ENCODE measurements at regions not wholly inside any gene's neighbourhood (a gene's known extent, or its start where the extent isn't known, plus 50 kb on each side); places are given as distances from the start of the nearest gene placed in this dataset.

GRCh38 chrX:65610481-65610880 lies 57.0 kb upstream of the MSN start:
- no peak overlapping the region for H3K4me2 ChIP-seq (ENCODE audit: low read depth, low read length, poor library complexity, severe bottlenecking)
- H3K27me3 ChIP-seq (ENCODE audit: low read length): no peaks in the 10 kb centered on the region
- H3K9me3 ChIP-seq (ENCODE audit: insufficient read depth, low read length): no peaks in the 10 kb centered on the region
- H3K9ac ChIP-seq (ENCODE audit: low read length): no peak overlapping the region
- H3K36me3 ChIP-seq (ENCODE audit: low read length): no peaks in the 10 kb centered on the region
- no peaks in the 10 kb centered on the region for H3K9me2 ChIP-seq (replicated peaks; ENCODE audit: insufficient read depth, low read length)
- no peaks in the 10 kb centered on the region for H3F3A ChIP-seq (ENCODE audit: insufficient read depth)
- no peaks in the 10 kb centered on the region for H3K79me2 ChIP-seq (ENCODE audit: insufficient read depth, low read length)
- H3K27ac ChIP-seq (ENCODE audit: low read depth, low read length): no peak overlapping the region
- no peak for TF ChIP-seq CTCF (IDR thresholded peaks at IDR 0.05; ENCODE audit: insufficient read depth, low read length, poor library complexity, severe bottlenecking)
- TF ChIP-seq EZH2phosphoT487 (conservative IDR thresholded peaks at IDR 0.05; ENCODE audit: low read length): no peak
- no peaks in the 10 kb centered on the region for H4K20me1 ChIP-seq (ENCODE audit: low read depth, low read length)
- no peak overlapping the region for H3K4me3 ChIP-seq (ENCODE audit: insufficient read depth, low read length, poor library complexity, severe bottlenecking)
- H2AFZ ChIP-seq (ENCODE audit: low read depth, low read length, severe bottlenecking): no peak overlapping the region

GRCh38 chrX:65610040-65610439 lies 57.4 kb upstream of the MSN start:
- Histone ChIP-seq H3K27me3 (ENCODE audit: low read length) (no peaks in the 10 kb centered on the region), H3K9me3 (ENCODE audit: insufficient read depth, low read length) (no peaks in the 10 kb centered on the region), H4K20me1 (ENCODE audit: low read depth, low read length) (no peaks in the 10 kb centered on the region), H3K4me2 (ENCODE audit: low read depth, low read length, poor library complexity, severe bottlenecking) (no peak overlapping the region), H3K9ac (ENCODE audit: low read length) (no peak overlapping the region), H3K27ac (ENCODE audit: low read depth, low read length) (no peak overlapping the region), H3K79me2 (ENCODE audit: insufficient read depth, low read length) (no peaks in the 10 kb centered on the region), H3K36me3 (ENCODE audit: low read length) (no peaks in the 10 kb centered on the region), H3F3A (ENCODE audit: insufficient read depth) (no peaks in the 10 kb centered on the region), H3K4me3 (ENCODE audit: insufficient read depth, low read length, poor library complexity, severe bottlenecking) (no peak overlapping the region), H3K9me2 (replicated peaks; ENCODE audit: insufficient read depth, low read length) (no peaks in the 10 kb centered on the region), H2AFZ (ENCODE audit: low read depth, low read length, severe bottlenecking) (no peak overlapping the region)
- no peak for TF ChIP-seq CTCF (IDR thresholded peaks at IDR 0.05; ENCODE audit: insufficient read depth, low read length, poor library complexity, severe bottlenecking)

GRCh38 chrX:65609237-65609636 lies 58.2 kb upstream of the MSN start:
- no peaks in the 10 kb centered on the region for H4K20me1 ChIP-seq (ENCODE audit: low read depth, low read length)
- H3K36me3 ChIP-seq (ENCODE audit: low read length): no peaks in the 10 kb centered on the region
- no peaks in the 10 kb centered on the region for H3F3A ChIP-seq (ENCODE audit: insufficient read depth)
- no peak overlapping the region for H3K4me3 ChIP-seq (ENCODE audit: insufficient read depth, low read length, poor library complexity, severe bottlenecking)
- H3K27me3 ChIP-seq (ENCODE audit: low read length): no peaks in the 10 kb centered on the region
- H3K9me2 ChIP-seq (replicated peaks; ENCODE audit: insufficient read depth, low read length): no peaks in the 10 kb centered on the region
- H3K4me2 ChIP-seq (ENCODE audit: low read depth, low read length, poor library complexity, severe bottlenecking): no peak overlapping the region
- no peak overlapping the region for H3K9ac ChIP-seq (ENCODE audit: low read length)
- H2AFZ ChIP-seq (ENCODE audit: low read depth, low read length, severe bottlenecking): no peak overlapping the region
- TF ChIP-seq CTCF (IDR thresholded peaks at IDR 0.05; ENCODE audit: insufficient read depth, low read length, poor library complexity, severe bottlenecking): no peak
- no peak for TF ChIP-seq EZH2phosphoT487 (conservative IDR thresholded peaks at IDR 0.05; ENCODE audit: low read length)
- no peak overlapping the region for H3K27ac ChIP-seq (ENCODE audit: low read depth, low read length)
- no peaks in the 10 kb centered on the region for H3K9me3 ChIP-seq (ENCODE audit: insufficient read depth, low read length)
- H3K79me2 ChIP-seq (ENCODE audit: insufficient read depth, low read length): no peaks in the 10 kb centered on the region

GRCh38 chrX:65608026-65608425 lies 59.4 kb upstream of the MSN start:
- H3K9me3 ChIP-seq (ENCODE audit: insufficient read depth, low read length): no peaks in the 10 kb centered on the region
- H3K9ac ChIP-seq (ENCODE audit: low read length): no peak overlapping the region
- no peaks in the 10 kb centered on the region for H4K20me1 ChIP-seq (ENCODE audit: low read depth, low read length)
- H3K27ac ChIP-seq (ENCODE audit: low read depth, low read length): no peak overlapping the region
- no peaks in the 10 kb centered on the region for H3K9me2 ChIP-seq (replicated peaks; ENCODE audit: insufficient read depth, low read length)
- no peaks in the 10 kb centered on the region for H3K79me2 ChIP-seq (ENCODE audit: insufficient read depth, low read length)
- TF ChIP-seq CTCF (IDR thresholded peaks at IDR 0.05; ENCODE audit: insufficient read depth, low read length, poor library complexity, severe bottlenecking) (no peak), EZH2phosphoT487 (conservative IDR thresholded peaks at IDR 0.05; ENCODE audit: low read length) (no peak)
- H3K27me3 ChIP-seq (ENCODE audit: low read length): no peaks in the 10 kb centered on the region
- H3F3A ChIP-seq (ENCODE audit: insufficient read depth): no peaks in the 10 kb centered on the region
- H3K36me3 ChIP-seq (ENCODE audit: low read length): no peaks in the 10 kb centered on the region
- no peak overlapping the region for H2AFZ ChIP-seq (ENCODE audit: low read depth, low read length, severe bottlenecking)
- H3K4me3 ChIP-seq (ENCODE audit: insufficient read depth, low read length, poor library complexity, severe bottlenecking): no peak overlapping the region
- H3K4me2 ChIP-seq (ENCODE audit: low read depth, low read length, poor library complexity, severe bottlenecking): no peak overlapping the region
